HG02610 (cell line): ENCODE measurements at regions not wholly inside any gene's neighbourhood (a gene's known extent, or its start where the extent isn't known, plus 50 kb on each side); places are given as distances from the start of the nearest gene placed in this dataset.
"Not testable (repeated sequence)": the region's sequence is repeated elsewhere in the genome, so short reads cannot be mapped to it uniquely, and the experiment has no call there.

Experiments used
- ATAC-seq: cut with Tn5 transposase; IDR thresholded peaks from one replicate; pipeline ENCODE4 v1.9.1; 2021; ENCODE audit warnings: mild to moderate bottlenecking, moderate library complexity; ENCODE audit not compliant: unreplicated experiment

GRCh38 chr2:133967326-133967725 lies 286.5 kb upstream of the MGAT5 start:
- no peak for ATAC-seq

- no peak for ATAC-seq
These were observed 285.4 kb upstream of the MGAT5 start for GRCh38 chr2:133968446-133968845.

- ATAC-seq = no peak
These were observed 283.2 kb upstream of the MGAT5 start for GRCh38 chr2:133970641-133971040.

GRCh38 chr2:133972297-133972696 lies 281.6 kb upstream of the MGAT5 start:
- no peak for ATAC-seq

- ATAC-seq = no peak
These were observed 281.1 kb upstream of the MGAT5 start for GRCh38 chr2:133972786-133973185.

- no peak for ATAC-seq
These were observed 279.5 kb upstream of the MGAT5 start for GRCh38 chr2:133974353-133974752.

- no peak for ATAC-seq
These were observed 278.7 kb upstream of the MGAT5 start for GRCh38 chr2:133975135-133975534.

GRCh38 chr2:133975676-133976428 lies 278.0 kb upstream of the MGAT5 start:
- no peak for ATAC-seq

- ATAC-seq = no peak
These were observed 277.2 kb upstream of the MGAT5 start for GRCh38 chr2:133976659-133977058.

- ATAC-seq = no peak
These were observed 276.5 kb upstream of the MGAT5 start for GRCh38 chr2:133977405-133977804.

- ATAC-seq = no peak
These were observed 271.6 kb upstream of the MGAT5 start for GRCh38 chr2:133982256-133982655.

GRCh38 chr2:133985563-133985962 lies 268.3 kb upstream of the MGAT5 start:
- ATAC-seq = no peak

GRCh38 chr2:133986081-133986837 lies 267.6 kb upstream of the MGAT5 start:
- ATAC-seq = no peak

- ATAC-seq = no peak
These were observed 266.7 kb upstream of the MGAT5 start for GRCh38 chr2:133986881-133987795.

GRCh38 chr2:133988316-133988891 lies 265.5 kb upstream of the MGAT5 start:
- no peak for ATAC-seq

- ATAC-seq = no peak
These were observed 262.2 kb upstream of the MGAT5 start for GRCh38 chr2:133991606-133992168.

GRCh38 chr2:133992454-133992853 lies 261.4 kb upstream of the MGAT5 start:
- no peak for ATAC-seq

- ATAC-seq = no peak
These were observed 260.7 kb upstream of the MGAT5 start for GRCh38 chr2:133993160-133993559.

GRCh38 chr2:133998726-133999125 lies 255.1 kb upstream of the MGAT5 start:
- ATAC-seq = not testable (repeated sequence)

GRCh38 chr2:134002391-134002790 lies 251.5 kb upstream of the MGAT5 start:
- no peak for ATAC-seq

GRCh38 chr2:134002921-134003320 lies 251.0 kb upstream of the MGAT5 start:
- no peak for ATAC-seq
